Fibroblast of villous mesenchyme (primary cell): ENCODE measurements at regions not wholly inside any gene's neighbourhood (a gene's known extent, or its start where the extent isn't known, plus 50 kb on each side); places are given as distances from the start of the nearest gene placed in this dataset.

Experiments
- DNase-seq: peaks from one replicate; pipeline ENCODE4 v3.0.0-alpha.2; 2010; ENCODE audit warnings: low read depth
- H3K4me3 ChIP-seq: 2 replicates; pipeline ENCODE4 v1.5.1; 2011; ENCODE audit warnings: low read depth, mild to moderate bottlenecking, low read length
- TF ChIP-seq, protein P1 (sequence below): IDR thresholded peaks from 2 replicates; pipeline ENCODE4 v1.5.1; 2012; ENCODE audit warnings: low read depth, mild to moderate bottlenecking, low read length; ENCODE audit not compliant: insufficient read depth

DNA sequence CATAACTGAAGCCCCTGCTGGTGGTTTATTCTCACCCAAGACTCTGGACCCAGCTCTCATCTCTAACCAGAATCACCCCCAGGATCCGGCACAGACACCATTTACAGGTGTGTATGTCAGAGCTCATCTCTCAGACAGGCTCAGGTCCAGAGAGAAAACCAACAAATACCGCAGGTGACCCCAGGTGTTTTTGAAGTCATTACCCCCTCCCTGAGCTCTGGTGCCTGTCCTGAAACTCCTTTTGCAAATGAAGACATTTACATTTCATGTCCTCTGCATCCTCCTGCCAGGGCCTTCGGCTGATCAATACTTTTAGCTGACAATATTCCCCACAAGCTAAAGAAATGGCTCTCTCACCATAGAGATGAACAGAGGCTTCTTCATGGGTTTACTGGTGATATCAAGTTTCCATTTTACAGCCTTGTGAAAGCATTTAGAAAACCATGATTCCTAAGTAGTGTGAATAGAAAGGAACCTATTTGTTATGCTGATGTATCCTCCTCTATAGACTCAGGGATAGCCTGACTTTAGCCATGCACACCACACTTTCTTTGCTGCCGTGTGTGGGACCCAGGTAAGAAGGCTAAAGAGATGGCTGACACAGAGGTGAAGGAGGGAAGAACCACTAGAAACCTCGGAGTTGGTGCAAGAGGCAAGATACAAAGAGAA lies 131.3 kb downstream of the KCTD15 start:
- DNase-seq = no peak
- no peak overlapping the region for H3K4me3 ChIP-seq
- TF ChIP-seq, protein P1, sequence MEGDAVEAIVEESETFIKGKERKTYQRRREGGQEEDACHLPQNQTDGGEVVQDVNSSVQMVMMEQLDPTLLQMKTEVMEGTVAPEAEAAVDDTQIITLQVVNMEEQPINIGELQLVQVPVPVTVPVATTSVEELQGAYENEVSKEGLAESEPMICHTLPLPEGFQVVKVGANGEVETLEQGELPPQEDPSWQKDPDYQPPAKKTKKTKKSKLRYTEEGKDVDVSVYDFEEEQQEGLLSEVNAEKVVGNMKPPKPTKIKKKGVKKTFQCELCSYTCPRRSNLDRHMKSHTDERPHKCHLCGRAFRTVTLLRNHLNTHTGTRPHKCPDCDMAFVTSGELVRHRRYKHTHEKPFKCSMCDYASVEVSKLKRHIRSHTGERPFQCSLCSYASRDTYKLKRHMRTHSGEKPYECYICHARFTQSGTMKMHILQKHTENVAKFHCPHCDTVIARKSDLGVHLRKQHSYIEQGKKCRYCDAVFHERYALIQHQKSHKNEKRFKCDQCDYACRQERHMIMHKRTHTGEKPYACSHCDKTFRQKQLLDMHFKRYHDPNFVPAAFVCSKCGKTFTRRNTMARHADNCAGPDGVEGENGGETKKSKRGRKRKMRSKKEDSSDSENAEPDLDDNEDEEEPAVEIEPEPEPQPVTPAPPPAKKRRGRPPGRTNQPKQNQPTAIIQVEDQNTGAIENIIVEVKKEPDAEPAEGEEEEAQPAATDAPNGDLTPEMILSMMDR = no peak

DNA sequence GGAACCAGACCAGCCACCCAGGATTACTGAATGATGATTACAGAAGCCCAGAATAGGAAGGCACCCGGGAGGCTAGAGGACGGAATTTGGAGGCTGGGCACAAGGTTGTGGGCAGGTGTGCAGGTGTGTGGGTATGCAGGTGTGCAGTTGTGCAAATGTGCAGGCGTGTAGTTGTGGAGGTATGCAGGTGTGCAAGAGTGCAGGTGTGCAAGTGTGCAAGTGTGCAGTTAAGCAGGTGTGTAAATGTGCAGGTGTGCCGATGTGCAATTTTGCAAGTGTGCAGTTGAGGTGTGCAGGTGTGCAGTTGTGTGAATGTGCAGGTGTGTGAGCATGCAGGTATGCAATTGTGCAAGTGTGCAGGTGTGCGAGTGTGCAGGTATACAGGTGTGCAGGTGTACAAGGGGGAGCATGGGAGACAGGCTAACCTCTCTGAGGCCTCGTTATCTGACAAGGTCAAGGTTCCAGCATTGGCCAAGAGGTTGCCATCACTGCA lies 131.8 kb downstream of the KCTD15 start:
- no peak overlapping the region for H3K4me3 ChIP-seq
- TF ChIP-seq, protein P1 = no peak
- no peak for DNase-seq

- TF ChIP-seq, protein P1 = no peak
- no peak for DNase-seq
- no peak overlapping the region for H3K4me3 ChIP-seq
These were observed 137.3 kb downstream of the KCTD15 start for GRCh38 chr19:33933931-33934330.

DNA sequence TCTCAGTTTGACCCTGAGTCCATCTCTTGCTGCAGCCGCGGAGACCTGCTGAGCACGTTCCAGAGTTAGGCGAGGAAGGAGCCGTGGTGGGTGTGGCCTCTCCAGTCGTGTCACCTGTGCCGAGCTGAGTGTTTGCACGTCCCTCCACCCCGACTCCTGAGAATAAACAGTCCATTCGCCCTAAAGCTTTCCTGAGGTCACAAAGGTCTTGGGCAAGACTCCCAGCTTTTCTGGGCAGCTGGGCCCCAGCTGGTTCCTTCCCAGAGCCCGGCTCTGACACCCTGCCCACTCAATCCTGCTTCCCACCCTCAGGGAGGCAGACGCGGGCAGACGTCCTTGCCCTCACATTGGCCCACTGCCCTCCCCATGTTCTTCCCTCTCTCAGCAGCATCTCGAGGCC lies 142.2 kb downstream of the KCTD15 start:
- TF ChIP-seq, protein P1 = no peak
- no peak for DNase-seq
- no peak overlapping the region for H3K4me3 ChIP-seq

DNA sequence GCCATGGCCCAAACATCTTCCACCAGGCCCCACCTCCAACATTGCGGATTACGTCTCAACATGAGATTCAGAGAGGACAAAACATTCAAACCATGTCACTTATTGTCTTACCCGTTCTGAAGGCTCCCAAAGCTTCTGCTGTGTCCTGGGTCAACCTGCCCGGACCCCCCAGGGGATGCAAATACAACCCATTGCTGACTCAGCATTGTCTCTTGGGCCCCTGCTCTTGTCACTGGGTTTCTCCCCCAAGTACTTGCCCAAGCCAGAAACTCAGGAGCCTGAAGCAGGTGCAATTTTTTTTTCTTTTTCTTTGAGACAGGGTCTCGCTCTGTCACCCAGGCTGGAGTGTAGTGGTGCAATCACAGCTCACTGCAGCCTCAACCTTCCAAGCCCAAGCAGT lies 144.5 kb downstream of the KCTD15 start:
- DNase-seq = no peak
- TF ChIP-seq, protein P1 = no peak
- H3K4me3 ChIP-seq = no peak overlapping the region

GRCh38 chr19:33946535-33947264 lies 150.0 kb downstream of the KCTD15 start:
- DNase-seq = no peak
- no peak overlapping the region for H3K4me3 ChIP-seq
- TF ChIP-seq, protein P1 = no peak
